HG03060 (cell line): ENCODE measurements at regions not wholly inside any gene's neighbourhood (a gene's known extent, or its start where the extent isn't known, plus 50 kb on each side); places are given as distances from the start of the nearest gene placed in this dataset.
"Not testable (repeated sequence)": the region's sequence is repeated elsewhere in the genome, so short reads cannot be mapped to it uniquely, and the experiment has no call there.

ENCODE experiments used
- ATAC-seq: cut with Tn5 transposase; IDR thresholded peaks from one replicate; pipeline ENCODE4 v1.9.1; 2021; ENCODE audit warnings: low read depth, moderate number of reproducible peaks; ENCODE audit not compliant: unreplicated experiment

DNA sequence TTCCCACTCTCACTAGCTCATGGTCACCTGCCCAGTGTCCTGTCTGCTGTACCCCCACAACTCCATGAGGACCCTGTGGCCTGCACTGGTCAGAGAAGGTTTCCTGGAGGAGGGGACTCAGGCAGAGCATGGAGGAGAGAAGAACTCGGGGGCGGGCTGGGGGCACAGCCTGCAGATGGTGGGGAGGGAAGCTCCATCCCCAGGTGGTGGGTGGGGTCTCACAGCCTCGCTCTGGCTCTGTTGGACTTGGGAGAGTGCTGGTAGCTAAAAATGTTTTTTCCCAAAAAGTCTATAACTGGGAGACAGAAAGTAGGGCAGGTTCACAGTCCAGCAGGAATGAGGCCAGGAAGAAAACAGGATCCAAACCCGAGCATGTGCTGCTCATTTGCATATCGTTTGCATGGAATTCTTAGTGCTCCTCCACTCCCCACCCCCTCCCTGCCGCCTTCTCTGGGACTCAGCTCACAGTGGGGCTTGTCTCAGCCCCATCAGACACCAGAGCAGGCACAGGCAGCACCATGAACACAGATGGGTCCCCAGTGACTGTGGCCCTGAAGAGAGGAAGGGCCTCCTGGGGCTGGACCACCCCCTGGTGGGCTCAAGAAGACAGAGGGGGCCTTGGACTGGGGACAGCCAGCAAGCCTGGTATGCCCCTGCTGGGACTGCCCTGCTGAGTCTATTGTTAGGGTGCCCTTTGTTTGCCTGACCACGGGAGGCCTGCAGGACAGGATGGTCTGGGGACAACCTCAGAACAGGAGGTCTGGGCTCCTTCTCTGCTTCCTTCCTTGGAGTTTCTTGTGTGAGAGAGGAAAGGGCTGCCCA is 67.0 kb upstream of the SFSWAP start:
- ATAC-seq, result no peak

- no peak for ATAC-seq
Measured at GRCh38 chr12:131644481-131644880, 66.4 kb upstream of the SFSWAP start.

DNA sequence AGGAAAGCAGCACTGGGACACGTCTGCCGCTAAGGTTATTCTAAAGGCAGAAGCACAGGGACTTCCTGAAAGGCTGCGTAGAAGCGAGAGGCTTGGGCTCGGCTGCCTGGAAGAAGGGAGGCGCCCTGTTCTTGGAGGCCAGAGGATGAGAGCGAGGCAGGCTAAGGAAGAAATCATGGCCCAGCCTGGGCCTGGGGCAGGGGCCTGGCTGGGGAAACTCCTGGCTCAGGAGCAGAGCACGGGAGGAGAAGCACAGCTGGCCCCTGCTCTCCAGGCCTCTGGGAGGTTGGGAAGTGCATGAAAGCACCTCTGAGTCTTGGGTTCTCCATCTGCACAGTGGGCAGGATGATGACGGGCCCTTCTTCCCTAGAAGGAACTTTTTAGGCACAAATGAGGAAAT is 66.0 kb upstream of the SFSWAP start:
- ATAC-seq, result not testable (repeated sequence)

- not testable (repeated sequence) for ATAC-seq
Measured at GRCh38 chr12:131645557-131645956, 65.3 kb upstream of the SFSWAP start.

GRCh38 chr12:131646444-131646843 is 64.4 kb upstream of the SFSWAP start:
- ATAC-seq, result not testable (repeated sequence)

DNA sequence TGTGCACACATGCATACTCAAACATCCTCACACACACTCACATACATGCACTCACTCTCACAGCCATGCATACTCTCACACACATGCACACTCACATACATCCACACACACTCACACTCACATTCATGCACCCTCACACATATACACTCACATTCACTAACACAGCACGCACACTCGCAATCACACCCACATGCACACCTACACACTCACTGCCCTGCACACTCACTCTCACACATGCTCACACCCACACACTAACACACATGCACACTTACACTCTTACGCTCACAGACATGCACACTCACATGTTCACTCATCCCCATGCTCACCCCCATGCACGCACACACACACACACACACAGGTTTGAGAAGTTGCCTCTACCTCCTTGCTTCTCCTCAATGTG is 63.2 kb upstream of the SFSWAP start:
- ATAC-seq, result no peak

- not testable (repeated sequence) for ATAC-seq
Measured at GRCh38 chr12:131655469-131656174, 55.3 kb upstream of the SFSWAP start.

DNA sequence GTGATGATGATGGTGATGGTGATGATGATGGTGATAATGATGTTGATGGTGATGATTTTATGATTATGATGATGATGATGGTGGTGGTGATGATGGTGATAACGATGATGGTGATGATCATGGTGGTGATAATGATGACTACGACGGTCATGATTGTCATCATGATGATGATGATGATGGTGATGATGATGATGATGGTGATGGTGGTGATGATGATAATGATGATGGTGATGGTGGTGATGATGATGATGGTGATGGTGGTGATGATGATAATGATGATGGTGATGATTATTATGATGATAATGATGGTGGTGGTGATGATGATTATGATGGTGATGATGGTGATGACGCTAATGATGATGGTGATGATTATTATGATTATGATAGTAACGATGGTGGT is 54.1 kb upstream of the SFSWAP start:
- ATAC-seq, result not testable (repeated sequence)

DNA sequence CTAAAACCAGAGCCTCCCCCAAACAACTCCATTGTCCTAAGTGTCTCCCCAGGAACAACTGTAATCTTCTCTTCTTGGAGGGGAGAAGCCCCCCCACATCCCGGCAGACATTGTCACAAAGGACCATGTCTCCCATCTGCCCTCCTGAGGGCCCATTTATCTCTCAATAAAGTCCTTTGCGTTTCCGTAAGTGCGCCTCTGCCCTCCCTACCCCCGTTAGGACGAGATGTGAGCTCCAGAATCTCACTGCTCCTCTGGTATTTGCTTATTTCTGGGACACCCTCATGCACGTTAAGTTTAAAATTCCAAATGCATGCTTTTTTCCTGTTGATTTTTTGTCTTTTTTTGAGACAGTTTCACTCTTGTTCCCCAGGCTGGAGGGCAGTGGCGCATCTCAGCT is 52.3 kb upstream of the SFSWAP start:
- ATAC-seq, result not testable (repeated sequence)

DNA sequence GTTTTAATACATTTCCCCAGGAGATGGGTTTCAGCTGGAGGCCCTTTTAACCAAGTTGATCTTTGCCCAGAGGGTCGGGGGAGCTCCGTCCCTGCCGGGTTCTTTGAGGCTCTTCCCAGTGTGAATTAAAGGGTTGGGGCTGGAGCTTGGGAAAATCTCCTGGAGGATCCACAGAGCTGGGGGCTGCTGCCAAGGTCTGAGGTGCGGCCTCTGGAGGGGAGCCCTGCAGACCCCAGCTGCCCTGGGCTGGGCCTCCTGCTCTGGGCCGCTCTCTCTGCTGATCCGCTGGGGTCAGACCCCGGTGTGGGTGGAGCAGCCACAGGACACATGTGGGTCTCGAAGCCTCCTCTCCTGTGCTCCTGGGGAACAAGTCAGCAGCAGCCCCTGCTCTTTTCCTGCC is 51.4 kb upstream of the SFSWAP start:
- ATAC-seq, result not testable (repeated sequence)

GRCh38 chr12:131659976-131660375 is 50.9 kb upstream of the SFSWAP start:
- not testable (repeated sequence) for ATAC-seq

GRCh38 chr12:131660401-131660800 is 50.5 kb upstream of the SFSWAP start:
- not testable (repeated sequence) for ATAC-seq
